CD8-positive, alpha-beta memory T cell (primary cell): ENCODE measurements at regions not wholly inside any gene's neighbourhood (a gene's known extent, or its start where the extent isn't known, plus 50 kb on each side); places are given as distances from the start of the nearest gene placed in this dataset.

Experiments used
- CTCF ChIA-PET: fragments of 350-600 bp; sonication (Branson Sonifier 250); formaldehyde crosslinking; loops from one replicate; lab custom pipeline; 2021; ENCODE audit warnings: antibody characterized with exemption; lab: Charles Lee
- POLR2A ChIA-PET: fragments of 350-600 bp; sonication (Branson Sonifier 250); formaldehyde crosslinking; loops from one replicate; lab custom pipeline; 2021; ENCODE audit warnings: antibody characterized with exemption; lab: Charles Lee
- DNase-seq, 5 donors: peaks; one replicate each; pipeline versions ENCODE4 v3.0.0 to v3.0.0-alpha.2; 2020 to 2022; ENCODE audit warnings: mixed read lengths in 1 of 5
- H3K27ac ChIP-seq: one replicate; pipeline ENCODE4 v1.7.0; 2013; ENCODE audit warnings: low read depth, mild to moderate bottlenecking, low read length, moderate library complexity
- H3K27me3 ChIP-seq: 2 replicates; pipeline ENCODE4 v1.7.0; 2013; ENCODE audit warnings: low read length, mild to moderate bottlenecking; ENCODE audit not compliant: insufficient read depth, poor library complexity, severe bottlenecking
- H3K36me3 ChIP-seq: 2 replicates; pipeline ENCODE4 v1.7.0; 2013; ENCODE audit warnings: mild to moderate bottlenecking, low read length, moderate library complexity; ENCODE audit not compliant: insufficient read depth
- H3K4me1 ChIP-seq: 2 replicates; pipeline ENCODE4 v1.7.0; 2013; ENCODE audit warnings: mild to moderate bottlenecking, low read length, moderate library complexity; ENCODE audit not compliant: insufficient read depth
- H3K4me3 ChIP-seq: 2 replicates; pipeline ENCODE4 v1.7.0; 2013; ENCODE audit warnings: mild to moderate bottlenecking, low read length
- H3K9me3 ChIP-seq: 2 replicates; pipeline ENCODE4 v1.7.0; 2013; ENCODE audit warnings: mild to moderate bottlenecking, low read length
- H3K27ac Mint-ChIP-seq, 8 donors: one replicate each; pipeline ENCODE4 v1.8.0; 2020 to 2021; ENCODE audit warnings: mixed read lengths in 8 of 8, mild to moderate bottlenecking in 6 of 8, inconsistent platforms in 3 of 8, moderate library complexity in 3 of 8
- H3K27me3 Mint-ChIP-seq, 2 donors: one replicate each; pipeline ENCODE4 v1.8.0; 2020 to 2021; ENCODE audit warnings: mixed read lengths in 2 of 2, mild to moderate bottlenecking in 1 of 2, moderate library complexity in 1 of 2
- H3K36me3 Mint-ChIP-seq, 3 donors: one replicate each; pipeline ENCODE4 v1.8.0; 2020 to 2021; ENCODE audit warnings: mixed read lengths in 3 of 3, inconsistent platforms in 1 of 3, mild to moderate bottlenecking in 1 of 3
- H3K4me1 Mint-ChIP-seq, 3 donors: one replicate each; pipeline ENCODE4 v1.8.0; 2020 to 2021; ENCODE audit warnings: mixed read lengths in 3 of 3, inconsistent platforms in 1 of 3, mild to moderate bottlenecking in 1 of 3
- H3K4me3 Mint-ChIP-seq, 7 donors: one replicate each; pipeline ENCODE4 v1.8.0; 2020 to 2021; ENCODE audit warnings: mixed read lengths in 7 of 7, mild to moderate bottlenecking in 6 of 7, moderate library complexity in 4 of 7, inconsistent platforms in 2 of 7
- H3K9me3 Mint-ChIP-seq, 5 donors: one replicate each; pipeline ENCODE4 v1.8.0; 2020 to 2022; ENCODE audit warnings: mixed read lengths in 5 of 5, mild to moderate bottlenecking in 3 of 5, moderate library complexity in 2 of 5, inconsistent platforms in 1 of 5

- H3K27me3 Mint-ChIP-seq: peaks cover 0 to 1% of the 10 kb centered on the region in 2 donors
- ChIA-PET POLR2A (no interaction called here), CTCF (interaction anchor here (1.2 kb wide), 1 partner anchor 12 kb away, joined by 3 read pairs; no protein-coding TSS in a partner anchor)
- DNase-seq: no peak
- Histone ChIP-seq H3K4me1 (no peaks in the 10 kb centered on the region), H3K9me3 (no peaks in the 10 kb centered on the region), H3K27ac (no peak overlapping the region), H3K27me3 (no peaks in the 10 kb centered on the region), H3K36me3 (no peaks in the 10 kb centered on the region), H3K4me3 (no peak overlapping the region)
- peaks cover 0 to 5% (median 0%) of the 10 kb centered on the region in 5 donors for H3K9me3 Mint-ChIP-seq
- H3K36me3 Mint-ChIP-seq: no peaks in the 10 kb centered on the region
- no peak overlapping the region for H3K4me3 Mint-ChIP-seq
- H3K4me1 Mint-ChIP-seq: no peaks in the 10 kb centered on the region
- H3K27ac Mint-ChIP-seq: no peak overlapping the region
These were observed 289.3 kb downstream of the ZNF608 start for GRCh38 chr5:124457101-124457500.

GRCh38 chr5:124456249-124456648, 290.2 kb downstream of the ZNF608 start:
- ChIA-PET POLR2A (no interaction called here), CTCF (interaction anchor here (1.2 kb wide), 1 partner anchor 13 kb away, joined by 3 read pairs; no protein-coding TSS in a partner anchor)
- Mint-ChIP-seq H3K9me3 (peaks cover 0 to 9% (median 0%) of the 10 kb centered on the region in 5 donors), H3K4me3 (no peak overlapping the region), H3K4me1 (no peaks in the 10 kb centered on the region), H3K36me3 (no peaks in the 10 kb centered on the region), H3K27ac (no peak overlapping the region), H3K27me3 (peaks cover 0 to 1% of the 10 kb centered on the region in 2 donors)
- no peaks in the 10 kb centered on the region for H3K36me3 ChIP-seq
- H3K9me3 ChIP-seq: no peaks in the 10 kb centered on the region
- H3K27me3 ChIP-seq: no peaks in the 10 kb centered on the region
- no peak overlapping the region for H3K4me3 ChIP-seq
- H3K4me1 ChIP-seq: no peaks in the 10 kb centered on the region
- no peak for DNase-seq
- H3K27ac ChIP-seq: no peak overlapping the region

GRCh38 chr5:124454081-124454480, 292.4 kb downstream of the ZNF608 start:
- H3K27me3 ChIP-seq: no peaks in the 10 kb centered on the region
- Mint-ChIP-seq H3K9me3 (peaks cover 0 to 5% (median 3%) of the 10 kb centered on the region in 5 donors), H3K36me3 (no peaks in the 10 kb centered on the region), H3K4me3 (no peak overlapping the region), H3K27me3 (peaks cover 0 to 1% of the 10 kb centered on the region in 2 donors), H3K27ac (no peak overlapping the region), H3K4me1 (no peaks in the 10 kb centered on the region)
- CTCF ChIA-PET: no interaction called here
- no peaks in the 10 kb centered on the region for H3K36me3 ChIP-seq
- H3K9me3 ChIP-seq: no peaks in the 10 kb centered on the region
- no peak for DNase-seq
- H3K27ac ChIP-seq: no peak overlapping the region
- H3K4me1 ChIP-seq: no peaks in the 10 kb centered on the region
- no peak overlapping the region for H3K4me3 ChIP-seq
- POLR2A ChIA-PET: no interaction called here

- Mint-ChIP-seq H3K27ac (no peak overlapping the region), H3K4me1 (no peaks in the 10 kb centered on the region), H3K27me3 (peaks cover 0 to 1% of the 10 kb centered on the region in 2 donors), H3K9me3 (peaks cover 0 to 7% (median 3%) of the 10 kb centered on the region in 5 donors), H3K4me3 (no peak overlapping the region), H3K36me3 (no peaks in the 10 kb centered on the region)
- no peak overlapping the region for H3K4me3 ChIP-seq
- H3K27me3 ChIP-seq: no peaks in the 10 kb centered on the region
- DNase-seq: no peak
- ChIA-PET POLR2A (no interaction called here), CTCF (no interaction called here)
- H3K27ac ChIP-seq: no peak overlapping the region
- no peaks in the 10 kb centered on the region for H3K9me3 ChIP-seq
- H3K36me3 ChIP-seq: no peaks in the 10 kb centered on the region
- H3K4me1 ChIP-seq: no peaks in the 10 kb centered on the region
These were observed 293.0 kb downstream of the ZNF608 start for GRCh38 chr5:124453221-124454051.

- Mint-ChIP-seq H3K4me1 (no peaks in the 10 kb centered on the region), H3K9me3 (peaks cover 0 to 10% (median 3%) of the 10 kb centered on the region in 5 donors), H3K4me3 (no peak overlapping the region), H3K27ac (no peak overlapping the region), H3K36me3 (no peaks in the 10 kb centered on the region), H3K27me3 (peaks cover 0 to 1% of the 10 kb centered on the region in 2 donors)
- Histone ChIP-seq H3K4me3 (no peak overlapping the region), H3K27me3 (no peaks in the 10 kb centered on the region), H3K27ac (no peak overlapping the region), H3K36me3 (no peaks in the 10 kb centered on the region), H3K4me1 (no peaks in the 10 kb centered on the region), H3K9me3 (no peaks in the 10 kb centered on the region)
- CTCF ChIA-PET: no interaction called here
- no peak for DNase-seq
- POLR2A ChIA-PET: no interaction called here
These were observed 294.0 kb downstream of the ZNF608 start for GRCh38 chr5:124452412-124452811.

GRCh38 chr5:124451721-124452383, 294.6 kb downstream of the ZNF608 start:
- Mint-ChIP-seq H3K27ac (peak overlapping the region in 1 of 8 donors; percentile 12), H3K36me3 (no peaks in the 10 kb centered on the region), H3K9me3 (peaks cover 0 to 10% (median 3%) of the 10 kb centered on the region in 5 donors), H3K4me1 (no peaks in the 10 kb centered on the region), H3K4me3 (no peak overlapping the region), H3K27me3 (peaks cover 0 to 1% of the 10 kb centered on the region in 2 donors)
- no peaks in the 10 kb centered on the region for H3K36me3 ChIP-seq
- H3K4me3 ChIP-seq: no peak overlapping the region
- H3K27me3 ChIP-seq: no peaks in the 10 kb centered on the region
- no peak for DNase-seq
- no peaks in the 10 kb centered on the region for H3K9me3 ChIP-seq
- ChIA-PET POLR2A (no interaction called here), CTCF (no interaction called here)
- no peak overlapping the region for H3K27ac ChIP-seq
- no peaks in the 10 kb centered on the region for H3K4me1 ChIP-seq

- H3K27me3 ChIP-seq: no peaks in the 10 kb centered on the region
- Mint-ChIP-seq H3K4me3 (no peak overlapping the region), H3K27me3 (peaks cover 0 to 1% of the 10 kb centered on the region in 2 donors), H3K9me3 (peaks cover 0 to 5% (median 3%) of the 10 kb centered on the region in 5 donors), H3K36me3 (no peaks in the 10 kb centered on the region), H3K27ac (no peak overlapping the region), H3K4me1 (no peaks in the 10 kb centered on the region)
- H3K9me3 ChIP-seq: no peaks in the 10 kb centered on the region
- ChIA-PET POLR2A (no interaction called here), CTCF (interaction anchor here (0.8 kb wide), 1 partner anchor 13 kb away, joined by 3 read pairs; no protein-coding TSS in a partner anchor)
- H3K27ac ChIP-seq: no peak overlapping the region
- H3K4me3 ChIP-seq: no peak overlapping the region
- H3K36me3 ChIP-seq: no peaks in the 10 kb centered on the region
- no peaks in the 10 kb centered on the region for H3K4me1 ChIP-seq
- no peak for DNase-seq
These were observed 300.3 kb downstream of the ZNF608 start for GRCh38 chr5:124446120-124446519.

GRCh38 chr5:124445070-124445619, 301.3 kb downstream of the ZNF608 start:
- H3K4me1 ChIP-seq: no peaks in the 10 kb centered on the region
- no peaks in the 10 kb centered on the region for H3K9me3 ChIP-seq
- no peak overlapping the region for H3K27ac Mint-ChIP-seq
- no peak overlapping the region for H3K27ac ChIP-seq
- no peak for DNase-seq
- no peaks in the 10 kb centered on the region for H3K27me3 ChIP-seq
- no peak overlapping the region for H3K4me3 Mint-ChIP-seq
- POLR2A ChIA-PET: no interaction called here
- peaks cover 0 to 3% of the 10 kb centered on the region in 2 donors for H3K27me3 Mint-ChIP-seq
- H3K36me3 Mint-ChIP-seq: no peaks in the 10 kb centered on the region
- no peaks in the 10 kb centered on the region for H3K4me1 Mint-ChIP-seq
- no peaks in the 10 kb centered on the region for H3K36me3 ChIP-seq
- H3K4me3 ChIP-seq: no peak overlapping the region
- CTCF ChIA-PET: no interaction called here
- H3K9me3 Mint-ChIP-seq: peaks cover 0 to 5% (median 2%) of the 10 kb centered on the region in 5 donors
